Sciatic nerve (tissue), 2 donors: ENCODE measurements at regions not wholly inside any gene's neighbourhood (a gene's known extent, or its start where the extent isn't known, plus 50 kb on each side); places are given as distances from the start of the nearest gene placed in this dataset.

Source experiments
- ATAC-seq: fragments of 200-7000 bp; cut with Tn5 transposase; one replicate; pipeline ENCODE4 v1.9.1; 2020; ENCODE audit warnings: mild to moderate bottlenecking, moderate library complexity
- DNase-seq: peaks from one replicate; pipeline ENCODE4 v3.0.0-alpha.2; 2020; ENCODE audit warnings: low spot score
- intact Hi-C: fragments of 100-400 bp; cut with DNase I; formaldehyde crosslinking; loops from one replicate; pipeline ENCODE4 v1.14.2; 2022
- donor health status: DM: no; HTN: no; CAD: no.
- donor health status: DM: no; HTN: no; CAD: no.

DNA sequence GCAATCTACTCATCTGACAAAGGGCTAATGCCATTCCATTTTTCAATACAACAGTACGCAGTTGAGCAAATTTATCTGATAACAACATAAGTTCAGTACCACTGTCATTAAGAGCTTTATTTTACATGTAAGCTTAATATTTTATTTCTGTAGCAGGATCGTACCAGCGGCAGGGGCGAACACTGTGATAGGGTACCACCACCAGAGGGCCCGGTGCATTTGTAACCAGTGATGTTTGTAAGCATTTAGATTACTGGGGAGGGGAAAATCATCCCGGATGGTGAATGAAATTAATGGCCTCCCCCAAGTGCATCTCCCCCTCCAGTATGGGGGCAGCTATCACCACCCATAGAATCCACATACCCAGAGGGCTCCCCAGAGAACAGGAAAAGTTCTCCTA lies 179.0 kb downstream of the ADGRA3 start:
- ATAC-seq, result no peak
- intact Hi-C loops, result no loop called here
- no peak for DNase-seq

DNA sequence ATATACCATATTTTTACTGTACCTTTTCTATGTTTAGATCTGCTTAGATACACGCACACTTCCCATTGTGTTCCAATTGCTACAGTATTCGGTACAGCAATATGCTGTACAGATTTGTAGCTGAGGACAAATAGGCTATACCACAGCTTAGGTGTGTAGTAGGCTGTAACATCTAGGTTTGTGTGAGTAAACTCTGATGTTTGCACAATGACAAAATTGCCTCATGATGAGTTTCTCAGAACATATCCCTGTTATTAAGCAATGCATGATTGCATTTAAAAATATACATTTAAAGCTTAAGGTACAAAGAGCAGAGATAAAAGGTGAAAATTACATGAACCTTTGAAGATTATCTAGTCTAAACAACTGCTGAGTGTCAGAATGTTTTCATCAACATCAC lies 181.7 kb downstream of the ADGRA3 start:
- ATAC-seq (no peak), DNase-seq (no peak)
- intact Hi-C loops, result no loop called here

DNA sequence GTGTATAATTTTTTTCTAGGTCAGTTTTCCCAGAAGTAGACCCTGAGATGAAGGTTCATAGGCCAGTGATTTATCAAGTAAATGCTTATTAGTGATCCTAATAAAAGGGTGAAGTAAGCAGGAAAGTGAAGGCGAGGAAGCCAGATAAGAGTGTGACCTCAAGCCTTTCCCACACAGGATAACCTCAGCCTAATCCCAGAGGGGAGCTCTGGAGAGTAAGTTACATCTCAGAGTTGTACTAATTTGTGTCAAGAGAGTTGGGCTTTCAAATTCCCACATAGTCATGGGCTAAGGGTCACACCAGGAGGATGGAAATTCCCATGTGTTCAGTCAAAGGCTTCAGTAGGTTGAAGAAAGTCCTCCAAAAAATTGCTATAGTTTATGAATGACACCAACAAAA lies 191.4 kb downstream of the ADGRA3 start:
- DNase-seq, result no peak
- intact Hi-C loops, result no loop called here
- ATAC-seq, result no peak

DNA sequence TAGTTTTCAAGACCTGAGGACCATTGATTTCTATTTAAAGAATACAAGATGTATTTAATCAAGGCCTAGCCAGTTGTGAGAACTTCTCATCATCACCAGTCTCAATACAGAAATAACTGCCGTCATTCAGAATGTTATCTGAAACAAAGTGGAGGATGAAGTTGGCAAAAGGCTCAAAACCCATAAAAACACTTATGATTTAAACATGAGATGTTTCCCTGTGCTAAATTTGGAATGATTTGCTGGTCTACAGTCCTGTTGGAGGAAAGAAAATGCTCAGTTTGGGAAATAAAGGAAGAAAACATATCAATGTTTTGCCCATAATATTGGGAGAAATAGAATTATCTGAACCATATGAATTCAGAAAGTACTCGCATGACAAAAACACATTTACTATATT lies 192.2 kb downstream of the ADGRA3 start:
- ATAC-seq (no peak), DNase-seq (no peak)
- intact Hi-C loops, result no loop called here

DNA sequence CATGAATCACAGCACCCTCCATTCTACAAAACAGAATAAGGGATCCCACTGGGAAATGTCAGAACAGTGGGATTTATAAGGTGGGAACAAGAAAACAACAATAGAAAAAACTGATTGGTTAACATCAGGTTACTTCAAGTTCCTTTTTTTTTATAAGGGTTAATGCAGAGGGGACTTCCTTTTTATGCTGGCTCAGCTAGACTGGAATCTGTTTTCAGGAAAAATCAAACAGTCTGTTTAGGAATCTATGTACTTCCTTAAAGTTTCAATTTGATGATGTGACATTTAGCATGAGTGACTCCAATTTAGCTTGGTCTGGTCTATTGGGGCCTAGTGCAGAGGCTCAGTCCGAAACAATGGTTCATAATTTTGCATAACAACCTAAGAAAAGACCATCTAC lies 192.9 kb downstream of the ADGRA3 start:
- intact Hi-C loops, result no loop called here
- no peak for ATAC-seq
- DNase-seq, result no peak

DNA sequence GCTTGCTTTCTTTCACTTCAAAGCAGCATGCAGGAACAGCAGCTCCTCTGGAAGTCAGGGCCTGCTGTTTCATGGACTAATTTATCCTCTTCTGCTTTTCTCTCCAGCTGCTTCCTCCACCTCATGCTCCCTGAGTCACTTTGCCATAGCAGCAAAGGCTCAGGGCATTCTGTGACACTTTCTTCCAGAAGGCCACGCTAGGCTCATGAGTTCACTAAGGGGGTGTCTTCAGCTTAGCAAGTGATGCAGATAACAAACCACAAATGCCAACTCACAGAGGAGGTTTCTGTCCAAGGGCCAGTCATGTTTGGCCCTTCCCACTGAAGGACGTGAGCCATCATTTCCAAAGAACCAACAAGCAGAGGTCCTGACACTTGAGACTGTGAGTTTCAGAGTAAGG lies 200.2 kb downstream of the ADGRA3 start:
- intact Hi-C loops, result no loop called here
- no peak for DNase-seq
- no peak for ATAC-seq

DNA sequence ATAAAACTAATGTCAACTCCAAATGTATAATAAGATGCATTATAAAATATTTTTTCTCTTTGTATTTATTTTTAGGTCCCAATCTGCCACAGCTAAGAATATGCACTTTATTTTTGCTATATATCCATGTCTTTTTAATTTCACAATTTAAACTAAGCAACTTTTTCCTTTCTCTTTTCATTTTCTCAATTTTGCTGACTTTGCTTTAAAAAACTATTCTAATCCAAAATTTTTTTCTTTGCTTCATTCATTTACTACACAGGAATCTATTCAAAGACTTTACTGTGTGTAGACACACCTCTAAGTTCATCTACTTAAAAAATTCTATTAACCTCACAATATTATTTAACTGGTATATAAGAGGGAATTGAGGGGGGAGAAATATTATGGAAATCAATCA lies 201.9 kb downstream of the ADGRA3 start:
- DNase-seq (no peak), ATAC-seq (no peak)
- intact Hi-C loops, result loop anchor here (5.0 kb wide), 1 partner anchor 1933 kb away; no protein-coding TSS in a partner anchor

DNA sequence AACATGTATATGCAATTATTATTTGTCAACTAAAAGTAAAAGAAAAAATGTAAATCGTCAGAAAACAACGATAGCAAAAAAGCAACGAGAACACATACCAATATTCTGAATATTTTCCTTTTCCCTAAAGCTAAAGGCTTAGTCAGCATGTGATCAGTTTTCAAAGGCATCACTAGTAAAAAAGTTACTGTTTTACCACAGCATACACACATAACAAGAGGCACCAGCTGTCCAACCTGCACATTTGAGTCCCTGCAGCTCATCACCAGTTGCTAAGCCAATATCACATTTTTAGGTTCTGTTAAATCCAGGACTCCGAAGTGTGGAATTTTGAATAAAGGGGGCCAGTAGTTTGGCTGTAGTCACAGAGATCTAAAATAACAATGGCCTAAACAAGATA lies 203.8 kb downstream of the ADGRA3 start:
- no peak for DNase-seq
- intact Hi-C loops, result loop anchor here (5.0 kb wide), 1 partner anchor 1935 kb away; no protein-coding TSS in a partner anchor
- no peak for ATAC-seq

DNA sequence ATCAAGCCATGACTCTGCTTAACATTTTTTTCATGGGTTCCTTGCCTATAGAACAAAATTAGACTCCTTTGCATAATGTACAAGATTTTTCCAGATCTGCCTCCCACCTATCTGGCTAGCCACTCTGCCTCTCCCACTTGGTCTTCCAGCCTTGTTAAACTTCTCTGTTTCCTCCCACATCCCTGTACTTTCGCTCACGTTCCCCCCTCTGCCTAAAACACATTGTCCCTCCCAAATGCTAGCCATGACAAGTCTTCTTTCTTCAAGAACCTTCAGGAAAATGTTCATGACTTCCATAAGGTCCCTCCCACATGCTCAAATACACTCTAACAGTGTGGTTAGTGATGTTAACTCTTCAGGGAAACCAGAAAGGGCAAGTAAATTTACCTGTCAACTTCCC lies 214.6 kb downstream of the ADGRA3 start:
- no peak for DNase-seq
- intact Hi-C loops, result no loop called here
- ATAC-seq, result no peak

DNA sequence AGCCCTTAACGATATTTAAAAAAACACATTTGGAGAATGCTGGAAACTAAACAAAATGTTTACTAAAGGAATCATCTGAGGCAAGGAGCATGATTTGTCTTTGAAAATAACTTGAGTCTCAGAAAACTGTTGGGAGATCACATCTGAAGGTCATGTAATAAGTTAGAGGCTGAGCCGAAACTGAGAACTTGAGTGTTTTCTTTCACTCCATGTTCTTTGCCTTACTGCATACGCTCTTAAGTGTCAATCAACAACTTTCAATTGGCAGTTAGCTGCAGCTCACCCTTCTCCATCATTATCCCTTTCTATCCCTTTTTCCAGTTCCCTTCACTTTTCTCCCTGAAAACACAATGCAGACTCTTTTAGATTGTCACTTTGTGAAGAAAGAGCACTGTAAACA lies 216.2 kb downstream of the ADGRA3 start:
- intact Hi-C loops, result no loop called here
- ATAC-seq (no peak), DNase-seq (no peak)

DNA sequence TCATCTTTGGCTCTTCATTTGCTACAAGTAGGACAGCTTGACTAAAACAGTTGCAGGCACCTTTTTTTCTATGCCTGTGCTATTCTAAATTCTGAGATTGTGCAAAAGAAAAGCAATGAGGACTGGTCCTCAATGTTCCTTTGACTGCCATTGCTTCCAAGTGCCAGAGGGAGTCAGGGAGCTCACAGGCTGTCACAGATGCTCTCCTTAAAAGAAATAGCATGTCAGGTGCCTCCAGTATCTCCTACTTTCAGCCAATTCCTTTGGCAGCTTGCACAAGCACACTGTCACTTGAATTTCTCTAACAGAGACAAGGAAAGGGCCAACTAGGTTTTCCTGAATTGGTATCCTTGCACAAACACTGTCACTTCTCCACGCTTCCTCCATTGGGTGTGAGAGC lies 228.2 kb downstream of the ADGRA3 start:
- intact Hi-C loops, result no loop called here
- no peak for ATAC-seq
- DNase-seq, result no peak

DNA sequence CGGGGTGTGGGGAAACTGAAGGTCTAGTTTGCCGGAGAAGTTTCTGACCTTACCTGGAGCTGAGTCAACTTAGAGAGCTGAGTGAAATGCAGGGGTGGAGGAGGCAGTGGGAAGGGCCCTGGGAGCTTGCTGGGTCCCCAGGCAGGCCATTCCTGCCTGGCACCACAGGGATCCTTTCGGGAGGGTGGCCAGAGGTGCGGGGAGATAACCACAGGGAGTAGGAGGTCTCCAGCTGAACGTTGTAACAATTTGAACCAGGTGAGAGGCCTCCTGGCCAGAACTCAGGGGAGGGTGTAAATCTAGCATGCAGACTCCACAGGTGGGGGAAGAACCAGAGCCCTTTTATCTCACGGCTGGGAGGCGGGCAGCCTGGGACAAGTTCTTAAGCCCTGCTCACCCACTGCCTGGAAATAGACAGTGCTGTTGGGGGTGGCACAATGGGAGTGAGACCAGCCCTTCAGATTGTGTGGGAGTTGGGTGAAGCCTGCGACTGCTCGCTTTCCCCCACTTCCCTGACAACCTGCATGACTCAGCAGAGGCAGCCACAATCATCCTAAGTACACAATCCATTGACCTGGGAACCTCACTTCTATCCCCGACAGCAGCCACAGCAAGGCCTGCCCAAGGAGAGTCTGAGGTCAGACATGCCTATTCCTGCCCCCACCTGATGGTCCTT lies 247.4 kb downstream of the ADGRA3 start:
- ATAC-seq, result no peak
- intact Hi-C loops, result no loop called here
- no peak for DNase-seq

DNA sequence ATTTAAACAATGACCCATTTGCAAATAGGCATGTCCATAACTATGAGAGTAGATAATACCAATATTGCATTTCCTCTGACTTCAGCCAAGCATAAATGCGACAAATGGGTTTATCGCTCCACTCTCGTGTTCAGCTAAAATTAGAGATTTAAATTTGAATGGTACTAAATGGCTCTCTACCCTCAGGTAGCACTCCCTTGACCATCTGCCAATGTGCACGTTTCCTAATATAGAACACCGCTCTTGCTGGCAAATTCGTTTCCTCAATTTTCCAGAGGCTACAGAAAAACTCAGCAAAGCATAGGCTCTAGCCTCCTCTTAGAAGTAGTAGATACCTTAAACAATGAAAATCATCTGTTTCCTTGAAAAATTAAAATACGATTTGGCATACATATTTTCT lies 251.6 kb downstream of the ADGRA3 start:
- no peak for DNase-seq
- no peak for ATAC-seq
- intact Hi-C loops, result no loop called here

DNA sequence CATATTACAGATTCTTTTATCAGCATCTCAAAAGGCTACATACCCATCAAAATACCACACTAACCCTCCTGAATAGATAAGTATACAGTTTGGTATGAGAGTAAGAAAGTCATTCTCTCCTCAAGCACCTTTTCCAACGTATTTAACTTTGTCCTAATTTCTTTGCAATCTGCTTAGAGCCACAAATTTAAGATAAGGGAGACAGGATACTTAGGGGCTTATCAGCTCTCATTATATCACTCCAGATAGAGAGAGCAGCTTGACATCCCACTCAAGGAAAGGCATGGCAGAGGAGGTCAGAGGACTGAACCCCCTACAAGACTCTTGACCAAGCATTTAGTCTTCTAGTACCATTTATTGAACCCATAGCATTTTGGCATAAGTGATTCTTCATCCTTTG lies 262.4 kb downstream of the ADGRA3 start:
- no peak for DNase-seq
- intact Hi-C loops, result no loop called here
- ATAC-seq, result no peak

DNA sequence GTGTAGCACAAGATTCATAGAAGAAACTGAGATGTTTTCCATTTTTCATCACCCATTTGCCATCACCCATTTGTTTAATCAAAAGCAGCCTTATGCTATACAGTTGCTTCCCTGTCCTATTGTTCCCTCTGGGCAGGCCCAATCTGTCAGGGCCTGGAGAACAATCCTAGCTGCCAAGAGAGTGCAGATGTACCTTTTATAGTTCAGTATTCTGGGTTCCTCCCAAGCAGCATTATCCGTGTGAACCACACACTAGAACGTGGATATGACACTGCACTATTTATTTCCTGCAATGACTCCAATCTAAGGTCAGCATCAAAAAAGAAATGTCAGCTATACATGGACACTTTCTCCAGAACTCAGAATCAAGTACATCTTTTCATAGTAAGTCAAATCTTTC lies 269.0 kb downstream of the ADGRA3 start:
- intact Hi-C loops, result no loop called here
- DNase-seq (no peak), ATAC-seq (no peak)

DNA sequence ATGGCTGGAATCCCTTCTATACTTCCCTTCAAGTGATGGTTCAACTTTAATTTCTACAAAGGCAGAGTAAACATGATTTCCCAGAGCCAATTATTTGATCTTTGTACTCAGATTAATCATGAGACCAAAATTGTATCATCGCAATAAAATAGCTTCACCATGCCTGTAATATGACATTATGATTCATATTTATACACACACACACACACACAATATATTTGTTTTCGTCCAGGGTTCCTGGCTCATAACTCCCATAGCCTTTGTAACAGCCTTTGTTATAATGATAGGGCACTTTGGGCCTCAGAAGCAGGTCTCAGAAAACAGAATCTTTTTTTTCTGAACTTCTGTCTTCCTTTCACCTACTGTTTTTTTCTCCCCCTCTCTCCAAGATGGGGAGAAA lies 270.6 kb downstream of the ADGRA3 start:
- DNase-seq (no peak), ATAC-seq (no peak)
- intact Hi-C loops, result no loop called here

DNA sequence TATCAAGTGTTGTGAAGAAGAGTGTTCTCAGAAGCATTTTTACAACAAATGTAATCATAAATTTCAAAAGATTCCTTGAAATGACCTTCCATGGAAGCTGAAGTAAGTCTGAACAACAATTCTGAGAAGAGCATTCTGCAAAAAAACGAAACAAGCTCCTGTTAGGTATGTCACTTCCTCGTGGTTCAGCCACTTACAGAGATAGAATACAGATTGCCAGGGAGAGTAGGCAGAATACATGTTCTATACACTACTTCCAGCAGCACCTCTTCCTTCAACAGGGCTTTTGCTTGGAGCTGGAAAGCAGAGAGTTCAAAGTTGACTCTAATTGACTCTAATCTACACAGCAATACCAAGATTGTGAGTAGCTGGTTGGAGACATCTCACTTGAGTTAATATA lies 274.5 kb downstream of the ADGRA3 start:
- ATAC-seq (no peak), DNase-seq (no peak)
- intact Hi-C loops, result no loop called here

DNA sequence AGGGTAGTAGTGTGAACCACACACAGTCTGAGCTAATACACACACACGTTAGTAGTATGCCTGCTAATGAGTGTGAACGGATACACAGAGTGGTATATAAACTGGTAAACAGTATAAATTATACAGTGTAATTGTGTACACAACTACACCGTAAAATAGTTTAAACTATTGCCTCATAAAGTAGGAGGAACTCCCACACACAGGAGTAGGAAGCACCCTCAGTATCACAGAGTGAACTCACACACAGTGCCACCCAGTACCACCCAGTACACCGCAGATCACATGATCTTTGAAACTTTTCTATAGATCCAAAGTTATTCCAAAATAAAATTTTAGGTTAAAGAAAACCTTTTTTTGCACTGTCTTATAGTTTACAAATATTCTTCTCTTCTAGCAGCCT lies 275.1 kb downstream of the ADGRA3 start:
- DNase-seq, result no peak
- intact Hi-C loops, result no loop called here

DNA sequence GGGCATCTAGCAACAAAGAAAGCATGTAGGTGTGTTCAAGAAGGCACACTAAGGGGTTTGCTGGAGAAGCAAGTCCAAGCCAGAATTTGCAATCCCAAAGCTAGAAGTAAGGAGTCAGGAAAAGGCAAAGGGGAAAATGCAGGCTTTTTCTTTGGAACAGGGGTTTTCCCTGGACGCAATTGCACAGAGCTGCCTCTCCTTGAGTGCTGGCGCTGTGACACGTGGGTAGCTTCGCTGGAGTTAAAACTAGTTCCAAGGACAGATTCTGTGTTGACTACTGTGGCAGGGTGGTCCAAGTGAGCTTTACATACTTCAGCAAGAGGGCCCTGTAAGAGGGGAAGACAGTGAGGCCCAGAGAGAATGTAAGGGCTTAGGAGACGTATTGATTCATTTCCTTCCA lies 277.1 kb downstream of the ADGRA3 start:
- DNase-seq (no peak), ATAC-seq (no peak)
- intact Hi-C loops, result no loop called here

More for the DNA sequence above, 275.1 kb downstream of the ADGRA3 start:
- no peak for ATAC-seq

DNA sequence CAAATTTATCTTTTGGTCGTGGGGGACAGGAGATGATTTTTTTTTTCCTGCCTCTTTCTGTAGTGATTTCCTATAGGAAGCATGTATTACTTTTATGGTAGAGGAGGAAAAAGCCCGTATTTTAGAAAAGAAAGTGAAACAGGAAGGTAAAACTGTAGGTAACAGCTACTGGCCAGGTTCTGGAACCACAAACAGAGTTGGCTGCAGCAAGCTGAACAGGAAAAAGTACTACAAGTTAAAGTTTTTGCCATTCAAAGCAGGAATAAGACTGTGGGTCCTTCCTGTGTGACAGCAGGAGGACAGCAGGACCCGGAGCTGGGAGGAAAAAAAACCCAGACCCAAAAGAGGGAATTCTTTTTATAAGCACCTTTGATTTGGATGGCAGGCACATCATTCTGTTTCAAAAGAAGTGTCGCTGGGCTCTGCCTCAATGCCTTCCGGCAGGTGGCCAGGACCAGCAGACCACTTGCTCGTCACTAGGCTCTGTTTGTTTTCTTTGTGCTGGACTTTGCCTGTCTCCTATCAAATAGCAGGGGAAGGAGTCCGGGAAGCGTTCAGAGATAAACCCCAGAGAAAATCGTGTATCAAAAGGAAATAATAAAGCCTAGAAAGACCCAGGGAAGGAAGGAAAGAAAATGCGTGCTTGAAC lies 277.9 kb downstream of the ADGRA3 start:
- ATAC-seq (no peak), DNase-seq (no peak)
- intact Hi-C loops, result no loop called here

DNA sequence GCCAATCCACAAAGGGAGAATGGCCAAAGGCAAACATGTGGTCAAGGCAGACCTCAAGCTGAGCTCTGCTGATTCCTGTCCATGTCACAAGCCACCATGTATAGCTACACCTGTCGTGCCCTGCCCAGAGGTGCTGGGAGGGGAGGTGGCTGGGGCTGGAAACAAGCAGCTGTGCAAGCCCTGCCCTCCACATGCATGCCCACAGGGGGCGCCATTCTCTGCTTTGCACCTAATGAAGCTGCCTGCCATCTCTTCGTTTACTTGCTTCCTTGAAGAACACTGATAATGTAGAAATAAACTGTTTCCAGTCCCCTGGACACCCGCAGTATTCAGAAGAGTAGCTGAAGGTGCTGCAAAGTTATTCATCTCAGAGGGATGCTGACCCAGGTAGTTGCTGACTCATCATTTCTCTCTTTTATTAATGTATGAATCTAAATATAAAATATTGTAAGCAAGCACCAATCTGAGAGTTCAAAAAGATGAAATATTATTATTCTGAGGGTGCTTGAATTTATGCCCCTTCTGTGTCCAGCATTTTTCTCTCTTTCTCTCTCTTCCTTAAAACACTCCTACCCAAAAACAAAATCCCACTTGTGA lies 278.6 kb downstream of the ADGRA3 start:
- DNase-seq (no peak), ATAC-seq (no peak)
- intact Hi-C loops, result no loop called here
